Duodenal mucosa (tissue), 2 donors: ENCODE measurements at regions not wholly inside any gene's neighbourhood (a gene's known extent, or its start where the extent isn't known, plus 50 kb on each side); places are given as distances from the start of the nearest gene placed in this dataset.

Experiments used
- H3K27ac ChIP-seq: one replicate; pipeline ENCODE4 v1.7.0; 2013; ENCODE audit warnings: low read depth, low read length
- H3K27me3 ChIP-seq, 2 donors: one replicate each; pipeline ENCODE4 v1.7.0; 2013; ENCODE audit warnings: low read length in 2 of 2, control low read depth in 1 of 2; ENCODE audit not compliant: insufficient read depth in 2 of 2, control insufficient read depth in 1 of 2
- H3K36me3 ChIP-seq, 2 donors: one replicate each; pipeline ENCODE4 v1.7.0; 2013; ENCODE audit warnings: low read length in 2 of 2, control low read depth in 1 of 2; ENCODE audit not compliant: insufficient read depth in 2 of 2, control insufficient read depth in 1 of 2
- H3K4me1 ChIP-seq, 2 donors: one replicate each; pipeline ENCODE4 v1.7.0; 2013; ENCODE audit warnings: low read length in 2 of 2, control low read depth in 1 of 2; ENCODE audit not compliant: insufficient read depth in 2 of 2, control insufficient read depth in 1 of 2
- H3K4me3 ChIP-seq, 2 donors: one replicate each; pipeline ENCODE4 v1.7.0; 2013; ENCODE audit warnings: low read length in 2 of 2, low read depth in 1 of 2
- H3K9ac ChIP-seq, 2 donors: one replicate each; pipeline ENCODE4 v1.7.0; 2013; ENCODE audit warnings: low read length in 2 of 2, low read depth in 1 of 2
- H3K9me3 ChIP-seq, 2 donors: one replicate each; pipeline ENCODE4 v1.7.0; 2013; ENCODE audit warnings: low read length in 2 of 2, control low read depth in 1 of 2; ENCODE audit not compliant: control insufficient read depth in 1 of 2

DNA sequence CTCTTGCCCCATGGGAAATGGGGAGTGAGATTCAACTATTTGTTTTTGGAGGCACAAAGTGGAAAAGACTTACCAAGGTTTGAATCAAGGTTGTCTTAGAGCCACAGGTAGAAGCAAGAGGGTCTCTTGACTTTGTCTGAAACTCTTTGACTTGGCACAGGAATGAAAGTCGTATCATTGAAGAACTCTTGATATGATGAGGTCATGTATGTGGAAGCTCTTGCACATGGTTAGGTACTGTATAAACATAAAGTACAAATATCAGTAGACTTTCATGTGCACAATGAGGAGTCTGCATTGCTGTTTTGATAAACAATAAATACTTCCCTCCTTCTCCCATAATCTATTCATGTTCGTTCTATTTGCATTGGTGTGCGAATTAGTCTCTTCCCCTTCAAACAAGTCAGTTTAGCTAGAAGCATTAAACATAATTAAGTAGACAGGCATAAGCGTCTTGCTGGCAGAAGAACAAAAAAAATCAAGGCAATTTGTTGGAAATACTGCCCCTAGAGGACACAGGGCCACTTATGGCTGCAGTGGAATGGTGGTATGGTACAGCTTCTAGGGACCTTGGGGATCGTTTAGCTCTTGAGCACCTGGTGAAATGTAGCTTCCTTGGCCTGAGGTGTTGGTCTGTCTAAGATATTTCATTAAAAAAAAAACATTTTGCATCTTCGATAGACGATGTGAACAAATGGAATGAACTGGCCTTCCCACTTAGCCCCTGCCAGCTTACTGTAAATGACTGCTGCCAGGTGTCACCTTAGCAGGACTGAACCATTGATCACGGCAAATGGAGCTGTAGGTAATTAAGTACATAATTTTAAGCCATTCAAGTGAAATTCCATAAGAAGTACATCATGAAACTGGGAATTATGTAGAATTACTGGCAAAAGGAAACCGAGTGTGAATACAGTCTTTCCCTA lies 218.0 kb upstream of the GALNT2 start:
- Histone ChIP-seq H3K27ac (no peak overlapping the region), H3K9ac (no peak overlapping the region), H3K9me3 (no peaks in the 10 kb centered on the region), H3K4me1 (peaks cover 0 to 6% of the 10 kb centered on the region in 2 donors), H3K4me3 (no peak overlapping the region), H3K27me3 (no peaks in the 10 kb centered on the region), H3K36me3 (no peaks in the 10 kb centered on the region)

DNA sequence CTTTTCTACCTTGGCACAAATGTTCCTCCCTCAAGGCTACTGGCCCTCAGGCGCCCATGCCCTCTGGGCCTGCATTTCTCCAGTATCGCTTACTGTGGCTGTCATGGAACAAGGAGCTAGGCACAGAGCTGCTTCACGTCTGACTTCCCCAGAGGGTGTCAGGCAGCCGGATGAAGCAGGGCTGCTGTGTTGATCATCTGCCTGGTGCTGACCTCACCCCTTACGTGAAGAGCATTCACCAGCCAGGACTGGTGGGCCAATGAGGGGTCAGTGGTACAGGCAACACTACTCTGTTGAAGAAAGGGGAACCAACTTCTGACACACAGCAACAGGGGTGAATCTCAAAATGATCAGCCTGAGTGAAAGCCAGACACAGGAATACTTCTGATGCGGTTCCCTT lies 215.5 kb upstream of the GALNT2 start:
- peaks cover 0 to 4% of the 10 kb centered on the region in 2 donors for H3K4me1 ChIP-seq

GRCh38 chr1:229853751-229854150 lies 213.3 kb upstream of the GALNT2 start:
- no peak overlapping the region for H3K9ac ChIP-seq
- H3K4me1 ChIP-seq: peaks cover 0 to 4% of the 10 kb centered on the region in 2 donors
- no peaks in the 10 kb centered on the region for H3K27me3 ChIP-seq
- no peak overlapping the region for H3K27ac ChIP-seq
- H3K36me3 ChIP-seq: no peaks in the 10 kb centered on the region
- H3K4me3 ChIP-seq: no peak overlapping the region
- no peaks in the 10 kb centered on the region for H3K9me3 ChIP-seq

More for the DNA sequence above, 215.5 kb upstream of the GALNT2 start:
- Histone ChIP-seq H3K36me3 (no peaks in the 10 kb centered on the region), H3K9me3 (no peaks in the 10 kb centered on the region), H3K27ac (no peak overlapping the region), H3K27me3 (no peaks in the 10 kb centered on the region), H3K4me3 (no peak overlapping the region), H3K9ac (no peak overlapping the region)

DNA sequence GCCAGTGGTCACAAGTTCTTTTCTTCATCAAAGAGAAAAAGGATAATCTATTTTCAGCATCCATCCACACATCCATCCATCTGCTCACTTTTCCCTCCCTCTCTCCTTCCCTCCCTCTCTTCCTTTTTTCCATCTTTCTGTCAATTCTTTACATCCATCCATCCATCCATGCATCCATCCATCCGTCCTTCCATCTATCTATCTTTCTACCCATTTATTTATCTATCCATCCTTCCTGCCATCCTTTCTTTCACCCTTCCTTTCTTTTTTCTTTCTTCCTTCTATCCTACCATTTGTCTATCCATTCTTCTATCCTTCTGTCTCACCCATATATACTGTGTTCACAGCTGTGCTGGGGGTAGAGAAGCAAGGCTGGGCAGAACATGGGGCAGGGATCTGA lies 212.4 kb upstream of the GALNT2 start:
- no peaks in the 10 kb centered on the region for H3K27me3 ChIP-seq
- H3K9ac ChIP-seq: no peak overlapping the region
- no peaks in the 10 kb centered on the region for H3K9me3 ChIP-seq
- H3K4me1 ChIP-seq: peaks cover 0 to 4% of the 10 kb centered on the region in 2 donors
- no peaks in the 10 kb centered on the region for H3K36me3 ChIP-seq
- no peak overlapping the region for H3K4me3 ChIP-seq
- H3K27ac ChIP-seq: no peak overlapping the region

DNA sequence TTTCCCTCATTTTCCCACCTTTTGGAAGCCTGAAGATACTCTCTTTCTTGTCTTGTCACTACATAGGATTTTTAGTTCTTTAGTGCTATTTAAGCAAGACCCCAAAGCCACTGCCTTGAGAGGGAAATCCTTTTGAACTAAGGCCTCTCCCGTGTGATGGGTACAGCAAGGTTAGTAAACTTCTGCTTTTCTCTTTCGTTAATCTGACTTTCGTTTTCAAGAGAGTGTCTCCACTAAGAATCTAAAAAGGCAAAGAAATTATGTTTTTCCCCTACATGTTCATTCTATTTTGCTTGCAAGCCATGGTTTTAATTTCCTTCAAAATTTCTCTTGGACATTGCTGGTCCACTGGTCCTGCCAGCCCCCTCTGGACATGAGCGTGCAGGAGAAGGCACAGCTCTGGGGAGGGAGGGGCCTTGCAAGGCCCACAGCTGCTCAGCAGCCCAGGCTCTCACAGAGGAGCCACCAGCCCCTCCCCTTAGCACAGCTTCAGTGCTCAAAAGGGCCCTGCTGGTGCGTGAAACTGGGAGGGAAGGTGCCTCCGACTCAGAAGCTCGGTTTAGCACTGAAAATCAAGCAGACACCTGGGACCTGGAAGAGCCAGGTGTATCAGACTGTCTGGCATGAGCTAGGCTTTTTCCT lies 210.9 kb upstream of the GALNT2 start:
- H3K36me3 ChIP-seq: no peaks in the 10 kb centered on the region
- H3K27me3 ChIP-seq: no peaks in the 10 kb centered on the region
- no peak overlapping the region for H3K27ac ChIP-seq
- H3K4me1 ChIP-seq: peaks cover 0 to 4% of the 10 kb centered on the region in 2 donors
- peak overlapping the region; percentile 43 to 50 for H3K4me3 ChIP-seq
- no peaks in the 10 kb centered on the region for H3K9me3 ChIP-seq
- no peak overlapping the region for H3K9ac ChIP-seq

GRCh38 chr1:229857585-229857984 lies 209.5 kb upstream of the GALNT2 start:
- H3K4me1 ChIP-seq: peaks cover 0 to 8% of the 10 kb centered on the region in 2 donors
- H3K4me3 ChIP-seq: no peak overlapping the region
- no peaks in the 10 kb centered on the region for H3K9me3 ChIP-seq
- H3K27ac ChIP-seq: no peak overlapping the region
- no peaks in the 10 kb centered on the region for H3K36me3 ChIP-seq
- H3K27me3 ChIP-seq: no peaks in the 10 kb centered on the region
- H3K9ac ChIP-seq: no peak overlapping the region

GRCh38 chr1:229859026-229859425 lies 208.0 kb upstream of the GALNT2 start:
- Histone ChIP-seq H3K4me1 (peaks cover 0 to 8% of the 10 kb centered on the region in 2 donors), H3K9me3 (no peaks in the 10 kb centered on the region), H3K36me3 (no peaks in the 10 kb centered on the region), H3K27me3 (no peaks in the 10 kb centered on the region), H3K27ac (no peak overlapping the region), H3K4me3 (no peak overlapping the region), H3K9ac (no peak overlapping the region)

GRCh38 chr1:229860926-229861325 lies 206.1 kb upstream of the GALNT2 start:
- H3K4me3 ChIP-seq: no peak overlapping the region
- no peak overlapping the region for H3K27ac ChIP-seq
- no peaks in the 10 kb centered on the region for H3K36me3 ChIP-seq
- H3K9ac ChIP-seq: no peak overlapping the region
- H3K4me1 ChIP-seq: peaks cover 0 to 8% of the 10 kb centered on the region in 2 donors
- no peaks in the 10 kb centered on the region for H3K9me3 ChIP-seq
- H3K27me3 ChIP-seq: no peaks in the 10 kb centered on the region

DNA sequence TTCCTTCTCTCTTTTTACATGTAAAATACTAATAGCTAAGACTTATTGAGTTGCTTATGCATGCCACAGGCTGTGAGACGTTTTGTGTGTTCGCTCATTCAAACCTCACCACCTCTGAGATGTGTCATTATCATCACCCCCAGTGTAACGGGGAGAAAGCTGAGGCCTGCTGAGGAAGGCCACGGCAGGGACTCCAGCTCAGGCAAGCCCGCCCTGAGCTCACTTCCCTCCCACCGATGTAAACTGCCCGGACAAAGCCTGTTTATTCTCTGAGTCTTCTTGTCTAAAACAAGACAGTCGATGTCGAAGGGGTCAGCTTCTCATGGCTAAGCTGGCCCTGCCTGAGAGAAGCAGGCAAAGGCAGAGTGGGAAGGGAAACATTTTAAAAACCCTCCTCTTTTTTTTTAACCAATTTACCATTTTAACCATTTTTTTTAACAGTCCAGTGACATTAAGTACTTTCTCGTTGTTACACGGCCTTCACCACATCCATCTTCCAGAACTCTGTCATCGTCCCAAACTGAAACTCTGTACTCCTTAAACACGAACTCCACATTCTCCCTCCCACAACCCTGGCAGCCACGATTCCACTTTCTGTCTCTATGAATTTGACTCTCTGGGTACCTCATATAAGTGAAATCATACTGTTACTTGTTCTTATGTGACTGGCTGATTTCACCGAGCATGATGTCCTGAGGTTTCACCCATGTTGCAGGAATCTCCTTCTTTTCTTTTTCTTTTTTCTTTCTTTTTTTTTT lies 204.8 kb upstream of the GALNT2 start:
- Histone ChIP-seq H3K9ac (no peak overlapping the region), H3K4me1 (peaks cover 0 to 4% of the 10 kb centered on the region in 2 donors), H3K36me3 (no peaks in the 10 kb centered on the region), H3K4me3 (no peak overlapping the region), H3K9me3 (no peaks in the 10 kb centered on the region), H3K27ac (no peak overlapping the region), H3K27me3 (no peaks in the 10 kb centered on the region)
